ENCODE measurements at regions not wholly inside any gene's neighbourhood (a gene's known extent, or its start where the extent isn't known, plus 50 kb on each side); places are given as distances from the start of the nearest gene placed in this dataset.

DNA sequence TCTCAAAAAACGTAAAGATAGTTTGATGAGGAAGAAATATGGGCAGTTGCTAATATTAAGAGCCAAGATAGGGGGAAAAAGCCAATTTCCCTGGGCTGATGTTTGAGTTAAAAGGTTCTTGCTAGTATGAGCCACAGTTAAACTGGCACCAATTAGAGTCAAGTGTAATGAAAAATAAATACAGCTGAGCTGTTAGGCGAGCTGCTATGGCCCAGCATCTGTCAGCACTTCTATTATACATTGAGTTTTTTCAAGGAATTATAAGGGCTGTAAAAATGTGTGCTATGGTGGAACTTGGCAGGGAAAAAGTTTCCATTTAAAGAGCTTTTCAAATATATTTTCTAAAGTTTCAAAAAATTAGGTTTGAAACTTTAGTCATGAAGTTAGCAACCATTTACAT, 279.6 kb downstream of the CYRIA start:
- FAIRE-seq, result no peak
- H3K14ac ChIP-seq (ENCODE audit: insufficient read length), result no peak overlapping the region
- no peaks in the 10 kb centered on the region for H4K20me1 ChIP-seq (replicated peaks in 1 of 2; ENCODE audit: control insufficient read depth in 1 of 2, insufficient read depth in 2 of 2, low read length in 2 of 2)
- TF ChIP-seq CEBPB (IDR thresholded peaks at IDR 0.05; ENCODE audit: low read depth, low read length), result no peak
- TF ChIP-seq SIRT6 (IDR thresholded peaks at IDR 0.05; ENCODE audit: low read length), result no peak
- TF ChIP-seq KDM1A (IDR thresholded peaks at IDR 0.05; ENCODE audit: borderline replicate concordance, low read length), result no peak
- no peak for TF ChIP-seq RXRA (IDR thresholded peaks at IDR 0.05; ENCODE audit: insufficient read depth, low read depth, low read length)
- no peak for TF ChIP-seq TAF7 (optimal IDR thresholded peaks at IDR 0.05; ENCODE audit: borderline replicate concordance, low read depth, low read length)
- TF ChIP-seq SP1 (IDR thresholded peaks at IDR 0.05; ENCODE audit: low read depth, low read length), result no peak
- no peak for TF ChIP-seq JUN (IDR thresholded peaks at IDR 0.05; ENCODE audit: low read depth, low read length)
- TF ChIP-seq CBX5 (IDR thresholded peaks at IDR 0.05; ENCODE audit: low read depth, low read length), result no peak
- TF ChIP-seq SP2 (IDR thresholded peaks at IDR 0.05; ENCODE audit: low read length), result no peak
- TF ChIP-seq, protein P1, sequence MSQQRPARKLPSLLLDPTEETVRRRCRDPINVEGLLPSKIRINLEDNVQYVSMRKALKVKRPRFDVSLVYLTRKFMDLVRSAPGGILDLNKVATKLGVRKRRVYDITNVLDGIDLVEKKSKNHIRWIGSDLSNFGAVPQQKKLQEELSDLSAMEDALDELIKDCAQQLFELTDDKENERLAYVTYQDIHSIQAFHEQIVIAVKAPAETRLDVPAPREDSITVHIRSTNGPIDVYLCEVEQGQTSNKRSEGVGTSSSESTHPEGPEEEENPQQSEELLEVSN (IDR thresholded peaks at IDR 0.05), result no peak
- TF ChIP-seq, protein P2, sequence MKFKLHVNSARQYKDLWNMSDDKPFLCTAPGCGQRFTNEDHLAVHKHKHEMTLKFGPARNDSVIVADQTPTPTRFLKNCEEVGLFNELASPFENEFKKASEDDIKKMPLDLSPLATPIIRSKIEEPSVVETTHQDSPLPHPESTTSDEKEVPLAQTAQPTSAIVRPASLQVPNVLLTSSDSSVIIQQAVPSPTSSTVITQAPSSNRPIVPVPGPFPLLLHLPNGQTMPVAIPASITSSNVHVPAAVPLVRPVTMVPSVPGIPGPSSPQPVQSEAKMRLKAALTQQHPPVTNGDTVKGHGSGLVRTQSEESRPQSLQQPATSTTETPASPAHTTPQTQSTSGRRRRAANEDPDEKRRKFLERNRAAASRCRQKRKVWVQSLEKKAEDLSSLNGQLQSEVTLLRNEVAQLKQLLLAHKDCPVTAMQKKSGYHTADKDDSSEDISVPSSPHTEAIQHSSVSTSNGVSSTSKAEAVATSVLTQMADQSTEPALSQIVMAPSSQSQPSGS (IDR thresholded peaks at IDR 0.05; ENCODE audit: low read length), result no peak
- TF ChIP-seq YY1 (IDR thresholded peaks at IDR 0.05; ENCODE audit: low read depth, low read length), result no peak
- TF ChIP-seq, protein P3, sequence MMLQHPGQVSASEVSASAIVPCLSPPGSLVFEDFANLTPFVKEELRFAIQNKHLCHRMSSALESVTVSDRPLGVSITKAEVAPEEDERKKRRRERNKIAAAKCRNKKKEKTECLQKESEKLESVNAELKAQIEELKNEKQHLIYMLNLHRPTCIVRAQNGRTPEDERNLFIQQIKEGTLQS (IDR thresholded peaks at IDR 0.05; ENCODE audit: insufficient read depth, low read depth, low read length), result no peak

More for the DNA sequence above, 279.6 kb downstream of the CYRIA start:
- Histone ChIP-seq H2BK5ac (ENCODE audit: low read depth, low read length) (no peak overlapping the region), H2BK20ac (ENCODE audit: low read length) (no peak overlapping the region), H2BK120ac (replicated peaks; ENCODE audit: low read depth, low read length) (no peak overlapping the region), H3K23me2 (ENCODE audit: low read depth, low read length) (no peaks in the 10 kb centered on the region), H2AFZ (ENCODE audit: low read length) (no peak overlapping the region), H3K27me3 (replicated peaks in 1 of 4; ENCODE audit: control insufficient read depth in 3 of 4, extremely low read depth in 1 of 4, insufficient read depth in 3 of 4, low read length in 3 of 4) (no peaks in the 10 kb centered on the region), H3K4me3 (ENCODE audit: extremely low read depth in 1 of 4, insufficient read depth in 2 of 4, low read depth in 3 of 4, low read length in 4 of 4) (no peak overlapping the region), H3K79me2 (ENCODE audit: control insufficient read depth in 1 of 2, insufficient read depth in 2 of 2, low read length in 2 of 2) (no peaks in the 10 kb centered on the region), H3K36me3 (ENCODE audit: control insufficient read depth in 2 of 4, insufficient read depth in 4 of 4, low read length in 3 of 4) (no peaks in the 10 kb centered on the region), H3K27ac (ENCODE audit: low read depth, low read length) (no peak overlapping the region), H2AK5ac (ENCODE audit: low read depth, low read length) (no peak overlapping the region), H4K5ac (ENCODE audit: insufficient read length, low read depth, low read length) (no peak overlapping the region), H2BK15ac (ENCODE audit: low read length) (no peak overlapping the region), H3K4ac (replicated peaks; ENCODE audit: insufficient read length, low read depth, low read length) (no peak overlapping the region), H3K23ac (ENCODE audit: insufficient read length) (no peak overlapping the region), H2BK12ac (ENCODE audit: low read depth, low read length) (no peak overlapping the region), H4K91ac (replicated peaks; ENCODE audit: insufficient read length, low read length) (no peak overlapping the region), H4K8ac (ENCODE audit: extremely low read depth, insufficient read depth, low read length) (no peak overlapping the region), H3K9ac (replicated peaks in 1 of 4; ENCODE audit: extremely low read depth in 1 of 4, low read depth in 3 of 4, low read length in 3 of 4) (no peak overlapping the region), H3K4me2 (ENCODE audit: insufficient read depth in 1 of 2, low read depth in 2 of 2, low read length in 2 of 2) (no peak overlapping the region), H3K9me3 (ENCODE audit: insufficient read depth in 2 of 2, low read depth in 1 of 2, low read length in 1 of 2) (no peaks in the 10 kb centered on the region), H3K4me1 (replicated peaks in 1 of 4; ENCODE audit: control insufficient read depth in 3 of 4, insufficient read depth in 4 of 4, low read length in 3 of 4) (no peaks in the 10 kb centered on the region), H3K18ac (ENCODE audit: extremely low read depth, low read length) (no peak overlapping the region), H3K79me1 (ENCODE audit: low read depth, low read length) (no peaks in the 10 kb centered on the region), H3K56ac (replicated peaks; ENCODE audit: insufficient read length, low read depth, low read length) (no peak overlapping the region)
- ChIA-PET CTCF (ENCODE audit: partially characterized antibody) (interaction anchor here (1.6 kb wide), 1 partner anchor 16 kb away, joined by 6 read pairs; no protein-coding TSS in a partner anchor), POLR2A (ENCODE audit: partially characterized antibody) (no interaction called here)
- no peak for DNase-seq (ENCODE audit: low read depth in 1 of 2, low spot score in 2 of 2)
- 94% methylated on average over 2 of the region's 2 CpGs; no CpG with 5 or more reads in 1 of the 2 experiments for WGBS, 2 experiments (ENCODE audit: extremely low coverage in 1 of 2, insufficient coverage in 1 of 2, insufficient read length in 1 of 2, insufficient replicate concordance in 2 of 2, low coverage in 1 of 2, low lambda C conversion rate in 2 of 2, missing lambda C conversion rate in 1 of 2)

All from H1 (cell line).